ENCODE measurements at regions not wholly inside any gene's neighbourhood (a gene's known extent, or its start where the extent isn't known, plus 50 kb on each side); places are given as distances from the start of the nearest gene placed in this dataset.

GRCh38 chr13:89003656-89004055 lies 1332.5 kb downstream of the SLITRK5 start:
- no peak overlapping the region for H3K4me3 ChIP-seq
- no peak for TF ChIP-seq CTCF (IDR thresholded peaks at IDR 0.05)
- no peaks in the 10 kb centered on the region for H3K9me3 ChIP-seq
- ATAC-seq (ENCODE audit: insufficient number of reproducible peaks, low FRiP score, low read depth) (no peak), DNase-seq (ENCODE audit: low spot score) (no peak)
- no peak overlapping the region for H3K27ac ChIP-seq
- H3K27me3 ChIP-seq (replicated peaks; ENCODE audit: insufficient read depth): no peaks in the 10 kb centered on the region
- no peaks in the 10 kb centered on the region for H3K36me3 ChIP-seq
- H3K4me1 ChIP-seq (ENCODE audit: control insufficient read depth in 1 of 2, low read depth in 2 of 2): no peaks in the 10 kb centered on the region

GRCh38 chr13:89011615-89012014 lies 1340.4 kb downstream of the SLITRK5 start:
- Histone ChIP-seq H3K4me3 (no peak overlapping the region), H3K27ac (no peak overlapping the region), H3K36me3 (no peaks in the 10 kb centered on the region), H3K4me1 (ENCODE audit: control insufficient read depth in 1 of 2, low read depth in 2 of 2) (no peaks in the 10 kb centered on the region), H3K27me3 (replicated peaks; ENCODE audit: insufficient read depth) (no peaks in the 10 kb centered on the region), H3K9me3 (no peaks in the 10 kb centered on the region)
- DNase-seq (ENCODE audit: low spot score): no peak
- no peak for TF ChIP-seq CTCF (IDR thresholded peaks at IDR 0.05)
- ATAC-seq (ENCODE audit: insufficient number of reproducible peaks, low FRiP score, low read depth): no peak

GRCh38 chr13:89027694-89028306 lies 1356.6 kb downstream of the SLITRK5 start:
- Histone ChIP-seq H3K4me3 (no peak overlapping the region), H3K9me3 (peaks cover under 1% of the 10 kb centered on the region), H3K27ac (no peak overlapping the region), H3K36me3 (no peaks in the 10 kb centered on the region), H3K27me3 (replicated peaks; ENCODE audit: insufficient read depth) (no peaks in the 10 kb centered on the region), H3K4me1 (ENCODE audit: control insufficient read depth in 1 of 2, low read depth in 2 of 2) (no peaks in the 10 kb centered on the region)
- ATAC-seq (ENCODE audit: insufficient number of reproducible peaks, low FRiP score, low read depth): no peak
- DNase-seq (ENCODE audit: low spot score): no peak
- TF ChIP-seq CTCF (IDR thresholded peaks at IDR 0.05): no peak

GRCh38 chr13:89029062-89029461 lies 1357.9 kb downstream of the SLITRK5 start:
- ATAC-seq (ENCODE audit: insufficient number of reproducible peaks, low FRiP score, low read depth) (no peak), DNase-seq (ENCODE audit: low spot score) (no peak)
- Histone ChIP-seq H3K4me1 (ENCODE audit: control insufficient read depth in 1 of 2, low read depth in 2 of 2) (no peaks in the 10 kb centered on the region), H3K36me3 (no peaks in the 10 kb centered on the region), H3K27me3 (replicated peaks; ENCODE audit: insufficient read depth) (no peaks in the 10 kb centered on the region), H3K4me3 (no peak overlapping the region), H3K9me3 (peaks cover 3% of the 10 kb centered on the region), H3K27ac (no peak overlapping the region)
- no peak for TF ChIP-seq CTCF (IDR thresholded peaks at IDR 0.05)

- no peak for ATAC-seq (ENCODE audit: insufficient number of reproducible peaks, low FRiP score, low read depth)
- peaks cover 3% of the 10 kb centered on the region for H3K9me3 ChIP-seq
- no peak for TF ChIP-seq CTCF (IDR thresholded peaks at IDR 0.05)
Measured at GRCh38 chr13:89034015-89034414, 1362.8 kb downstream of the SLITRK5 start.

More at GRCh38 chr13:89034015-89034414, 1362.8 kb downstream of the SLITRK5 start:
- no peaks in the 10 kb centered on the region for H3K27me3 ChIP-seq (replicated peaks; ENCODE audit: insufficient read depth)
- no peak overlapping the region for H3K4me3 ChIP-seq
- H3K27ac ChIP-seq: no peak overlapping the region
- no peaks in the 10 kb centered on the region for H3K36me3 ChIP-seq
- no peaks in the 10 kb centered on the region for H3K4me1 ChIP-seq (ENCODE audit: control insufficient read depth in 1 of 2, low read depth in 2 of 2)
- DNase-seq (ENCODE audit: low spot score): no peak

Measured in thoracic aorta (tissue), 2 donors.